ENCODE measurements at regions not wholly inside any gene's neighbourhood (a gene's known extent, or its start where the extent isn't known, plus 50 kb on each side); places are given as distances from the start of the nearest gene placed in this dataset.

DNA sequence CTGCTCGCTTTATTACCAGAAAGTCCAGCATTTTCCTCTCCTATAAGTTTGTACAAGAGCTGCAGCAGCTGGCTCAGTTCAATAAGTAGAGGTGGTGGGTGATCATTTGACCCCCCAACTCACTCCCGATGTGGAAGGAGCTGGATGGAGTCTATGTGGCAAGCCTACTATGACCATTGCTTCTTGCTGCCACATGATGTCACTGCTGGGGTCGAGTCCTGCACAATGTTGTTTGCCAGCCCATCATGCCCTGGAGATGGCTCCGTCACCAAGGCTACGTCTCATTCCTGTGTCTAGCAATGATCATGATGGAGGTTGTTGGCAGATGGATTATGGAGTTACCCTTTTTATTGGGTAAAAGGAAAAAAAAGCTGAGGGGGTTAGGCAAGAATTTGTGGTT is 266.3 kb downstream of the PSAT1 start:
- no peak for DNase-seq

DNA sequence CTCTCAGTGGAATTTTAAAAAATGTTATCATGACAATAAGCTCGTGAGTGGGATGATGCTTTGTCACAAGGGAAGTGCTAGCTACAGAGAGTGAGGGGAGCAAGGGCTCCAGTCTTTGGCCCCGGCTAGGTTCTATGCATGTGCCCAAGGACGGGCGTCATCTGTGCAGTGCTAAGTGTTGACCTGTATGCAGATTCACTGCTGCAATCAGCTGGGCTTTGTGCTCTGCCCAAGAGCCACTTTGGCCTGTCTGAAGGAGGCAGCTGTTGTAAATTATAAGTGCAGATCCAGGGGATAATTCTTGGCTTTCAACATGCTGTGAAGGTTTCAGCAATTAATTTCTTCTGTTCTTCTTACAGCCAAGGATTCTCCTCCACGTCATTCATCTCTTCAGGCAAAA is 268.6 kb downstream of the PSAT1 start:
- DNase-seq = no peak

DNA sequence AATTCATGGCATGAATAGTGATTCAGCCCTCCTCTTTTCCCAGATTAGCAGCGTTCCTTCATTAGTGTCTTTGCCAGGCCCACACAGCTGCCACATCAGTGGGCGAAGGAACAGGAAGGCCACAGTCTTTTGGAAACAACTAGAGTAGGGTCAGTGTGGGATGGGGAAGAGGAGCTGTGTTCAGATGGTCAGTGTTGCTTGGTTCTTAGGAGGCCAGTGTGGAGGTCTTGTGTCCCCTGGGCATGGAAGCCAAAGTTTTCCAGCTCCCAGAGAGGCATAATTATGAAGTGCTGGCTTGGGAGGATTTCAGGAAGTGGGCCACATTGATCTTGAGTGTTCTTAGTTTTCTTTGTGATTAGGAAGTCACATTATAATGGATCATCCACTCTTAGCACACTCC is 269.6 kb downstream of the PSAT1 start:
- no peak for DNase-seq

DNA sequence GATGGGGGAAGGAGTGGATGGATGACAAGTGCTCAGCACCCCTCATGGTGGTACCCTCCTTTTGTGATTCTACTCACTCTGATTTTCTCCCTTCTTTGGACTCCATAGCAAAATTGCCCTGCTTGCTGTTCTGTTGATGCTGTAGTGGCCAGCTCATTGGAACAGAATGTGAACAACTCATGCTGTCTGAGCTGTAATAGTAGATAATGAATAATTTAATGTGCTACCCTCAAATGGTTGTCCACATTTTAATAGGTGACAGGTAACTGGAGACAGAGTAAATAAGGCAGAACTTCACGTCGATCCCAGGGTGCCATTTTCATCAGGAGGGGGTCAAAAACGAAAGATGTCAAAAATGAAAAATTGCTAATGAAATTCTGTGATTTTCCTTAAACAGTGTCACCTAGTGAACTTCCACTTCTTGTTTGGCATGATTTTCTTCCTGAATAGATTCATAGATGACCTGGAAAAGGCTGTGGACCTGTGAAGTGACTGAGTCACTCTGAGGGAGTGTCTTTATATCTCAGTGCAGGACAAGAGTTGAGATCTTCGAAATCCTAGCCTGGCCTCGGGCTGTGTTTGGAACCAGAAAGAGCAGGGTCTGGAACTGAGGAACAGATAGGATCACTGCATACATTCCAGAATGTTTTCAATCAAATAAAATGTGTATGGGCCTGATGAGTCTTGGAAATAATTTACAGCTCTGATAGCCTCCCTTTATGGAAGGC is 270.2 kb downstream of the PSAT1 start:
- no peak for DNase-seq

DNA sequence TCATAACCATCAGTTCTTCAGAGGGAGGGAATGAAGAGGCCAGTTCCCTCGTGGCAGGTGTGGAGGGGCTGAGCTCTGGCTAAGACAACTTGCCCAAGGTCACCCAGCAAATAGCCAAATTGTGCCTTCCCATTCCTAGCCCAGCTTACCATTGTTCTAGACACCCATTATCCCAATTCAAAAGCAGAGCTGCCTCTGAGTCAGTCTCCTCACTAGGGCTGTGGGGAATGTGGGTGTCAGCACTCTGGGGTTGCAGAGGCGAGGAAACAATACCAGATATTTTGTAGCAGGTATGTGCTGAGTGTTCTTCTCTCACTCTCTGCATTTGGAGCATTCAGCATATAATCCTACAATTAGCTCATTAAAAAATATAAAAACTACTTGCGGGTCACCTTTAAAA is 270.8 kb downstream of the PSAT1 start:
- peak in 25 of 56 donors; percentile 11 to 68 (median 39) for DNase-seq

DNA sequence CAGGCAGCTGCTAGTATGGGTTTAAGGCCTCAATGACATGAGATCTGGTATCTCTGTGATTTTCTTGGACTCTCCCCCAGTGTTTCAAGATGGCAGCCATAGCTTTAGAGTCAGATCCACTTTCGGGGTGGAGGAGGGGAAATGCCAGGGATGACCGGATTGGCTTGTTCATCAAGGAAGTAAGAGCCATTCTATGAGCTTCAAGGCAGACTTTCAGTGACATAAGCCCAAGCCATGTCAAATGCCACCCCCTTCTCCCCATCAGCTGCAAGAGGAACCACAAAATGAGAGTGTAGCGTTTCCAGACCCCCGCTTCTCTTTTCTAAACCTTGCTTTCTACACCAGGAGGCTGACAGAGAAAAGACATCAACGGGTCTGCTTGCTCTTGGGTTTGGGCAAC is 271.8 kb downstream of the PSAT1 start:
- no peak for DNase-seq

DNA sequence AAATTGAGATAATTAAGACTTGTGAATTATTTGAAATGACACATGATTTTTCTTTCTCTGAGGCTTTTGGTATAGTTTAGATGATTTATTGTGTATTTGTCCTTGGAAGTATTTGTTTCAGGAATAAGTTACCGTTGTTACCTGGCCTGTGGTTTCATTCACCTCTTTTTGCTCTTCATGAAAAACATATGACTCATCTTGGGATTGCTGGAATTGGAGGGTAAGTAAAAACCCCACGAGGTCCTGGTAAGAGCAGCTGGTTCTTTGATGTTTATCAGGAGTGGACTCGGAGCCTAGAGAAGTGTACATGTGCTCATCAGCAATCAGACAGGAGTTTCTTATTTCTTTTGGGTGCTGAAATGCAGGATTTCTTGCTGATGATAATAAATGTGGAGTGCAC is 275.3 kb downstream of the PSAT1 start:
- no peak for DNase-seq

DNA sequence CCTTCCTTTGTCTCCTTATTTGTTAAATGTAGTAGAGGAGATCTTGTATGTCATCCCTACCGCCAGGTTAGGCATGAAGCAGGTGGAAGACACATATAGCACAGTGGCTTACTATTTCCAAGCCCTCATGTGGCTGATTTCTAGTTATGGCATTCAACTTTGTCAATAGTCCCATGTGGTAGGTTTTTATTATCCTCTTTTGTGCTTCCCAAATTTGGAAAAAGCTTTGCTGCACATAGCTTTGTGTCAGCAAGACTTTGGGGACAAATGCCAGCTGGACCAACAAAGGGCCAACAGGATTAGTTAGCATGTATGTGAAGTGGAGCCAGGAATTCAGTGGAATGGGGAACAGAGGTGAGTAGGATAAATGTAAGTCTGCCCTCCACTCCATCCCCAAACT is 276.3 kb downstream of the PSAT1 start:
- peak in 4 of 56 donors; percentile 5 to 16 (median 6) for DNase-seq

DNA sequence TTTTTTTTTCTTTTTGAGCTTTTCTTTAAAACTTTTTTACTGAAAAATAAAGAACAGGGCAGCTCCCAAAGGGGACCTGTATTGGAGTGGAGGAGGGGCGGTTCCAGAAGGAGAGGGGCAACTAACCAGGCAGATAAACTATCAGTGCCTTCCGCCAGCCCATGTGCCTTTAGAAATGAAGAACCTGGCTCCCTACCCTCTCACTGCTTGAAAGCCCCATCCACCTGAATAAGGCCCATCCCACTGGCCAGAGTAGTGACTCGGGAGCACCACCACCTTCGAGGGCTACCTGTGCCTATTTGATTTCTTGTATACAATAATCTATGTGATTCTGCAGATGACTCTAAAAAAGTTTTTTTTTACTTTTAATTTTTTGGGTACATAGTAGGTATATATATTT is 276.7 kb downstream of the PSAT1 start:
- no peak for DNase-seq

DNA sequence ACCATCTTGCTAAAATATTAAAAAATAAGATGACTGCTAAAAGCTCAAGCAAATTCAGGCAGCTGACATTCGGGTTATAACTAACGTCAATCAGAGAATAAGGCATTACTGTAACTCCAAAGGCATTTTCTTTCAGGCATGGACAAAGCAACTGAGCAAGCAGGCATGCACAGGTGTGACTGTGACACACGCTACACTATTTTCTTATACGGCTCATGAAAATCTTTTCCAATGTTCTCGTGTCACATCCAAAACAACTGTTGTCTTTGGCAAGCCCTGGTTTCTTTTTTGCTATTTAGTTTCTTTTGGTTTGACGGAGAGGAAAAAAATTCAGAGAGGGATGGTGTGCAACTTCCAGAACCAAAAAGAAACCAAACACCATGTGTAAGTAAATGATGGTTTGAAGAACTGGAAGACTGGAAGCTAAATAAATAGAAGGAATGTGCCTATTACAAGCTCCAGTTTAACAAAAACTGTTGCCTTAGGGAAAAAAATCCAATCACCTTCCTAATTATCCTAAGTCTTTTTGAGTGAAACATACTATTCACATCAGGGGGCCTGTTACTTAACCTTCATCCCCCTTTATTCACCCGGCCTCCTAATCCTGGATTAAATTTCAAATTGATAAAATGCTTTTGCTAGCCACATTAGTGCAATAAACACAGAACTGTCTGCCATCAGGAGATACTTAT is 277.6 kb downstream of the PSAT1 start:
- DNase-seq = no peak

DNA sequence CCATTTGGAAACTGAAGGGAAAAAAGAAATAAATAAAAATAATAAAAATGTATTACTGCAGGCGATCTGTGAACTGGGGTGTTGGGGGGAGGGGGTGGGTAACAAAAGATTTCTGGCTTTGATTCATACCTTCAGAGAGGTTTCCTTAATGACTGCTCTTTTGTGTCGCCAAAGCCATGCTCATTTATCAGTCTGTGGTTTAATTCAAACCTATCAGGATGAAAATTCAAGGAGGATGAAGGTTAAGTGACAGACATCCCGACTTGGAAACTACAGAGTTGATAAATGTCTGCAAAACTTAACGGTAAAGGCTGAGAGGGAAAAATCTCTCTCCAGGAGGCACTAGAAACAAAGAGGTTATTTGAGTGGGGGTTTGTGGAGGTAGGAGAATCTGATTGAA is 278.2 kb downstream of the PSAT1 start:
- DNase-seq = no peak

DNA sequence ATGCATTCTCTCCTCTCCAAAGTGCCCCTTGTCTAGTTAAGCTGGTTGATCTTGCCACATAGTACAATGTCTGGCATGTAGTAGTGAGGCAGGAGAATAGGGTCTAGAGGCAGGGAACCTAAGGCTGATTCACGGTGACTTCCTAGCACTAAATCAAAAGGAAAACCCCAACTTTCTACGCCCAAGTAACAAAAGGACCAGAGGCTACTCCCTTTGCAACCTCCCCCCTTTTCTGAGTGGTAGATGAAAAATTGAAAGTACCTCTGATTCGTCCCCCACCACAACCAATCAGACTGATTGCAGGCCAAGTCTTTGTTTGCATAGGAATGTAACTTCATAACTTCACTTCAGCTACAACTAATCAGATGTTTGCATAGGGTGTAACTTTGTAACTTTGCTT is 278.8 kb downstream of the PSAT1 start:
- DNase-seq = no peak

DNA sequence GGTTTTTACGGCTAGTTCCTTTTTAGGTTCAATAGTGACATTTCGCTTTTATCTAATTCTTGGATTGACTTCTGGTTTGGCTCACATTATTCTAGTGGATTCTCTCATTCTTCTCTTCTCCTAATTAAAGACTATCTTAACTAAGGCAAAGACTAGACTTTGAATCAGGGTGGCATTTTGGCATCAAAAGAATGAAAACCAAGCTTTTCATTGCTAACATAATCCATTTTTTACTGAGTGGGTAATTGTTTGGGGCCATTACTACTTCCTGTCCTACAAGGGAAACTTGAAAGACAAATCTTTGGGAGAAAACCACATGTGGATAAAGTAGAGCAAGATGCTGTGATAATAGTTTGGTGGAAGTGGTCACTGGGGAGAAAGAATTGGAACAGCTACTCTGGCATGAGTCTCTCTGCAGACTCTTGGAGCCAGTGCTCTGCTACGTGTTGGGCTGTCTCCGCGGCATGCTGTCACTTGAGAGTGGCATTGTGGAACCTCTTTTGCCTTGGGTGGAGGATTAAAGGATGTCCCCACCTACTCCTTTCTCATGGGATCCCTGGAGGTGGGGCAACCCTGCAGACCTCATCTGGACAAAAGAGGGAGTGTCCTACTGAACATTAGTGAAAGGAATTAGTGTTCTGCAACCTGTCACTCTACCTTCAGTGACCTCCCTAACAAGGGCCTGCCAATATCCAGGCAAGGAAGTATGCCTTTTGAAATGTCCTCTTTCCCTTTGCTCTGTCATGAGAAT is 280.4 kb downstream of the PSAT1 start:
- DNase-seq = no peak

DNA sequence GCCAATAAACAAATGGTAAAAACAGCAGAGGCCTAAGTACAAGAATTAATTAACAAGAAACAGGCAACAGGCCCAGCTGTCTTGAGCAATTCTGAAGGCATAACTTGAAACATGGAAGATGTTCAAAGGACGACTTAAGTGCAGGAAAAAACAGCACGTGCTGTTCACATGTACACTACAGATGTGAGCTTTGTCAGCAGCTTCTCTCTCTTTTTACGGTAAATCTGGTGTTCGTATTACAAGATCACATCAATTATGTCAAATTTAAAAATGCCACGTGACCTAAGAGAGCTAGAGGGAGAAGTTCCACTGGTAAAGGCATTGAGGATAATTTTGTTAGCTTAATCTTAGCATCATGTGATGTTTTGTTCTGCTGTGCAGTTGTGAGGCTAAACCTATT is 281.1 kb downstream of the PSAT1 start:
- DNase-seq = no peak

DNA sequence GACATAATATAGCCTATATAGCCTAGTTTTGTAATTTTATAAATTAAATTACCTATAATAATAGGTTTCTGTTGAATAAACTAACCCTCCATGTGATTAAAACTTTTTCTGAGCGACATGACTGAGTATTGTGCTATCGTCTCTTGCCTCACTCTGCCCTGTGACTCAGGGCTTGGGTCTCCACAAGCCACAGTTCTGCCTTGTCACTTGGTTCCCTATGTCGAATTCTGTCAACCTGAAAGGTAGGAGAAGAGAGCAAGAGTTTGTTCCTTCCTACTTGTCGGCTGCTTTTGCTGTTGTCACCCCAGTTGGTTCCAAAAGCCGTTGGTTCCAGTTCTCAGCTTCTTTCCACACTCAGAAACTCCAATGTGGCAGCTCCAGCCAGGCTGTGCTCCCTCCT is 285.9 kb downstream of the PSAT1 start:
- no peak for DNase-seq

DNA sequence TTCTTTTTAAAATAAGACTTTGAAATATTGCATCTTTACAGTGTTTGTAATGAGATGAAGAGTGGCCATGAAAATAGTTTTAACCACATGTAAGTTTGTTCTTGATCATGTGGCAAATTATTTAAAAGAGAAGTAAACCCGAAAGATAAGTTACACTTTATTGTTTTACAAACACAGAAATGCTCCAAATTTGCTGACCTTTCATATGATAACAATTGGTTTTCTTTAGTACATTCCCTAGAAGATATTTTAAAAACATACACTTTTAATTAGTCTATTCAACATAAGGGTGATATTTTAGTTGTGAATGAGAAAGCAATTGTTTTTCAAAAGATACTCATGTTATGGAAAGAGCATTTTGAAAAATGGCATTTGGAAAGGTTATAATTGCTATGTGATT is 287.7 kb downstream of the PSAT1 start:
- DNase-seq = no peak

DNA sequence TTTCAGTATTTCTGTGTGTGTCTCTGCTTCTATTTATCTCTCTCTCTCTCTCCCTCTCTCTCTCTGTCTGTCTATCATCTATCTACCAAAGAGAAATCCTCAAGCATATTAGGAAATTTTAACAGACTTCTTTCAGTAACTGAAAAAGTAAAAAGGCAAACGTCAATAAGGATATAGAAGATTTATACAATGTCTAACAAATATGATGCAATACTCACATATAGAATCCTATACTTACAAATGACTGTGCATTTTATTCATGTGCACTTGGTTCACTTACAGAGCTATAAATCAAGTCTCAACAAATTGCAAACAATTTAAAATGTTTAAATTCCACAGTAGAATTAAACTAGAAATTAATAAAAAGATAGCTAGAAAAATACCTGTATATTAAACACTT is 289.0 kb downstream of the PSAT1 start:
- no peak for DNase-seq

DNA sequence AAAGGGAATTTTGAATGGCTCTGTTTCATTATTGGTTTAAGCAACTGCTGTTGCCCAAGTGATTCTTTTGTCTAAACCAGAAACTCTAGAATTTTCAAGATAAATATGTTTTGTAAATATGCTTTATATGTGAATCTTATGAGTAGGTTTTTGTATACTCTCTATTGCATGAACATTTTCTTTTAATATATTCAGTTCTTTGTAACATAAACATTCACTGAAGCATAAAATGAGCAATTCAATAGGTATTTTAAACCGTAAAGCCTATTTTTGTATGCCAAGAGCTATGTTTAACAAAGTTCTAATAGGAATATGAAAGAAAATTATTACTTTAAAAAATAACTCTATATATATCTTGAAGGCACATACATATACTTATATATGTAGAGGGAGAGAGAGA is 293.1 kb downstream of the PSAT1 start:
- no peak for DNase-seq

DNA sequence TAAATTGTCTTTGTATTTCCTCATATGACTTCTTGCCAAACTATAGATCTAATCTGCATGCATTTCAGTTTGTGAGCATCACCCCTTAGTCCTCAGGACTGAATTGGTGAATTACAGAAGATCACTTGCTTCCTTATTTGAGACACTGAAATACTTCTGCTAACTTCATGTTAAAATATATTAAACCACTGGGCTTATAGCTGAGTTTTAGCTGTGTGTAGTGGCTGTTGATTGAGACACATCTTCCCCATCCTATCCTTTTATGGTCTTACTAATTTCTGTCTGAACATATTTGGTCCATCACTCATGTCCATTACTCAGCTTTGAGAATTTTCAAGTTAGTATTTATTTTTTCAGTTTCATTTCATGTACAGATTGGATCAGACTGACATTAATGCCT is 295.9 kb downstream of the PSAT1 start:
- no peak for DNase-seq

DNA sequence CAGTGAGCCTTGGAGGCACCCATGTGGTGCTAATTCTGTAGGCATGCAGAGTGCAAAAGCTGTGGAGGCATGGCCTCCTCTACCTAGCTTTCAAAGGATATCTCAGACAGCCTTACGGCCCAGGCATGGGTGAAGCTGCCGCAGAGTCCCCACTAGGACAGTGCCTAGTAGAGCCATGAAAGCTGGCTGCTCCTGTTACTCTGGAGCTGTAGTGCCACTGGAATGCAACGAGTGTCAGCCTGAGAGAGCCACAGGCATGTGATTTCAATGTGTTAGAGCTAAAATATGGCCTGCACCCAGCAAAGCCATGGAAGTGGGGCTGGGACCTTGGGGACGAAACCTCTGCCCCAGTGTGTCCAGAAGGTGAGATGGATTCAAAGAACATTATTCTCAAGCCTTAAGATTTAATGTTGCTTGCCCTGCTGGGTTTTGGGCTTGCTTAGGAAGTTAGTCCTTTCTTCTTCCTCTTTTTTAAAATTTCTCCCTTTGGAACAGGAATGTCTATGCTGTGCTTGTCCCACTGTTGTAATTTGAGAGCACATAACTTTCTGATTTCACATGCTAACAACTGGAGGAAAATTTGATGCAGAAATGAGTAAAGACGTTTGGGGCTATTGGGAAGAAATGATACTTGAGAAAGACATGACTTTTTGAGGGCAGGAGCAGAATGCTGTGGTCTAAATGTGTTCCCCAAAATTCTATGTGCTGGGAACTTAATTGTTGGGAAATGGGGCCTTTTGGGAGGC is 298.4 kb downstream of the PSAT1 start:
- no peak for DNase-seq

DNA sequence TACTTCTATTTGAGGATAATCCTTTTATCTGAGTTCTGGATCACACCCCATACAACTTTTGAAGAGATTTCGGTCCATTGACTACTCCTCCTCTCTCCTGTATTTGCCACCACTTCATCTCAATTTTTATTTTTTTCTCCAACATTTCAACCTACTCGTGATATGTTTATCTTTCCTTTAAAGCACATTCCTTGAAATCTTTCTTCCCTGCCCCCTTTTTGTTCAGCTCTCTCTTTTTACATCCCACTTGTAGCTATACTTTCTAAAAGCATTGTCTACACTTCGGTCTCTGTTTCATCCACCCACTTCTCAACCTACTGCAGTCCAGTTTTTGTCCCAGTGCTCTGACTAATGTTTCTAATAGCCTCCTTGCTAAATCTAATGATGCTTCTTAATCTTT is 299.4 kb downstream of the PSAT1 start:
- DNase-seq = no peak

DNA sequence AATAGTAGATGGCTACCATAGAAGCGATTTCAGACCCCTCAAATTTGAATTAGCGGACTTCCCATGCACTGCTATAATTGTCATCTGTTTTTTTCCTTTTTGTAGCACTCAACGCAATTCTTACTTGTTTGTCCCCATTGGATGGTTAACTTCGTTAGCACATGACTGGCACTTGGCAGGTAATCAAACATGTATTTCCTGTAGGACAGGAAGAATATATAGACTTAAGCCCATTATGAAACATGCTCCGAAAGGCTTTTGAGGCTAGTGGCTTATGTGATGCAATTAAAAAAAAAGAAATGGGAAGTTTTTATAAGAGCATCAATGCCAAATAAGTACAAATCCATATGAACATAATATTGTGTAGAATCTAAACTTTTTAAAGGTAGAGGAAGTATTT is 301.2 kb downstream of the PSAT1 start:
- no peak for DNase-seq
